Caco-2 (cell line): ENCODE measurements at regions not wholly inside any gene's neighbourhood (a gene's known extent, or its start where the extent isn't known, plus 50 kb on each side); places are given as distances from the start of the nearest gene placed in this dataset.

Experiments
- BruUV-seq: library from RNA; stranded (reverse); fragments of 400-500 nt; replicated peaks from 2 replicates; lab custom pipeline; 2021; lab: Mats Ljungman, UMichigan
- CTCF ChIA-PET: fragments of 300-600 bp; sonication (Branson Sonifier 250); formaldehyde crosslinking; loops from one replicate; lab custom pipeline; 2022; ENCODE audit warnings: antibody characterized with exemption; lab: Charles Lee
- POLR2A ChIA-PET: fragments of 300-600 bp; sonication (Branson Sonifier 250); formaldehyde crosslinking; loops from one replicate; lab custom pipeline; 2022; ENCODE audit warnings: antibody characterized with exemption; lab: Charles Lee
- DNase-seq, 2 experiments: peaks; one replicate each; pipeline versions ENCODE4 v3.0.0 to v3.0.0-alpha.2; 2020 to 2022
- H3K27me3 ChIP-seq: replicated peaks from 2 replicates; pipeline ENCODE4 v1.6.0; 2011; ENCODE audit warnings: low read length; ENCODE audit not compliant: control insufficient read depth, insufficient read depth
- H3K36me3 ChIP-seq: 2 replicates; pipeline ENCODE4 v1.5.1; 2011; ENCODE audit warnings: low read length; ENCODE audit not compliant: control insufficient read depth, insufficient read depth
- H3K4me1 ChIP-seq: fragments of 250-450 bp; sonication (Bioruptor Pico); 2 replicates; pipeline ENCODE4 v1.5.1; 2020; ENCODE audit warnings: mild to moderate bottlenecking
- H3K4me3 ChIP-seq: 2 replicates; pipeline ENCODE4 v1.5.1; 2011; ENCODE audit warnings: low read depth, mild to moderate bottlenecking, control low read depth, low read length
- H3K9me3 ChIP-seq: fragments of 250-450 bp; sonication (Bioruptor Pico); 2 replicates; pipeline ENCODE4 v1.5.1; 2020; ENCODE audit warnings: mild to moderate bottlenecking, moderate library complexity
- H3K27ac Mint-ChIP-seq: one replicate; pipeline ENCODE4 v1.8.0; 2022; ENCODE audit warnings: mixed read lengths; ENCODE audit not compliant: unreplicated experiment
- H3K27me3 Mint-ChIP-seq: one replicate; pipeline ENCODE4 v1.8.0; 2022; ENCODE audit warnings: mixed read lengths; ENCODE audit not compliant: insufficient read depth, unreplicated experiment
- H3K36me3 Mint-ChIP-seq: one replicate; pipeline ENCODE4 v1.8.0; 2022; ENCODE audit warnings: mild to moderate bottlenecking, mixed read lengths; ENCODE audit not compliant: insufficient read depth, unreplicated experiment
- H3K4me1 Mint-ChIP-seq: one replicate; pipeline ENCODE4 v1.8.0; 2022; ENCODE audit warnings: low read depth, mixed read lengths; ENCODE audit not compliant: unreplicated experiment
- H3K4me3 Mint-ChIP-seq: one replicate; pipeline ENCODE4 v1.8.0; 2022; ENCODE audit warnings: mild to moderate bottlenecking, moderate library complexity, mixed read lengths; ENCODE audit not compliant: unreplicated experiment
- H3K9me3 Mint-ChIP-seq: one replicate; pipeline ENCODE4 v1.8.0; 2022; ENCODE audit warnings: mixed read lengths; ENCODE audit not compliant: unreplicated experiment
- intact Hi-C: fragments of 100-400 bp; cut with micrococcal nuclease; formaldehyde crosslinking; loops from one replicate; pipeline ENCODE4 v1.10.0; 2022; ENCODE audit not compliant: unreplicated experiment
- TF ChIP-seq, protein P1 (sequence below), 2 experiments: fragments of 200-600 bp in 1 of 2; IDR thresholded peaks; 1 replicate in 1 of 2; 2 replicates in 1 of 2; pipeline versions ENCODE4 v1.5.1 to v1.8.0; 2011 to 2022; ENCODE audit warnings: antibody characterized with exemption in 1 of 2, control low read depth in 1 of 2, inconsistent platforms in 1 of 2, low read depth in 1 of 2, low read length in 1 of 2, mild to moderate bottlenecking in 1 of 2, moderate library complexity in 1 of 2; ENCODE audit not compliant: insufficient read depth in 1 of 2, severe bottlenecking in 1 of 2, unreplicated experiment in 1 of 2

- no peak for DNase-seq
- intact Hi-C loops: loop anchor here (2.0 kb wide), 1 partner anchor 67 kb away; no protein-coding TSS in a partner anchor
Measured at GRCh38 chr5:13627673-13628454, 316.6 kb downstream of the DNAH5 start.

GRCh38 chr5:13625616-13626198 is 318.8 kb downstream of the DNAH5 start:
- no TSS peak for BruUV-seq
- intact Hi-C loops: loop anchor here (2.0 kb wide), 1 partner anchor 69 kb away; no protein-coding TSS in a partner anchor
- no peaks in the 10 kb centered on the region for H3K36me3 ChIP-seq
- no peak overlapping the region for H3K4me3 Mint-ChIP-seq
- peaks cover 38% of the 10 kb centered on the region for H3K4me1 Mint-ChIP-seq
- H3K36me3 Mint-ChIP-seq: peaks cover 6% of the 10 kb centered on the region
- H3K9me3 Mint-ChIP-seq: peaks cover 12% of the 10 kb centered on the region
- TF ChIP-seq, protein P1, sequence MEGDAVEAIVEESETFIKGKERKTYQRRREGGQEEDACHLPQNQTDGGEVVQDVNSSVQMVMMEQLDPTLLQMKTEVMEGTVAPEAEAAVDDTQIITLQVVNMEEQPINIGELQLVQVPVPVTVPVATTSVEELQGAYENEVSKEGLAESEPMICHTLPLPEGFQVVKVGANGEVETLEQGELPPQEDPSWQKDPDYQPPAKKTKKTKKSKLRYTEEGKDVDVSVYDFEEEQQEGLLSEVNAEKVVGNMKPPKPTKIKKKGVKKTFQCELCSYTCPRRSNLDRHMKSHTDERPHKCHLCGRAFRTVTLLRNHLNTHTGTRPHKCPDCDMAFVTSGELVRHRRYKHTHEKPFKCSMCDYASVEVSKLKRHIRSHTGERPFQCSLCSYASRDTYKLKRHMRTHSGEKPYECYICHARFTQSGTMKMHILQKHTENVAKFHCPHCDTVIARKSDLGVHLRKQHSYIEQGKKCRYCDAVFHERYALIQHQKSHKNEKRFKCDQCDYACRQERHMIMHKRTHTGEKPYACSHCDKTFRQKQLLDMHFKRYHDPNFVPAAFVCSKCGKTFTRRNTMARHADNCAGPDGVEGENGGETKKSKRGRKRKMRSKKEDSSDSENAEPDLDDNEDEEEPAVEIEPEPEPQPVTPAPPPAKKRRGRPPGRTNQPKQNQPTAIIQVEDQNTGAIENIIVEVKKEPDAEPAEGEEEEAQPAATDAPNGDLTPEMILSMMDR (IDR thresholded peaks at IDR 0.05; ENCODE audit: insufficient read depth in 1 of 2, low read depth in 1 of 2, low read length in 1 of 2, severe bottlenecking in 1 of 2, unreplicated experiment in 1 of 2): no peak
- POLR2A ChIA-PET: no interaction called here
- H3K27me3 Mint-ChIP-seq: no peaks in the 10 kb centered on the region
- no peaks in the 10 kb centered on the region for H3K27me3 ChIP-seq
- CTCF ChIA-PET: no interaction called here
- peaks cover 45% of the 10 kb centered on the region for H3K4me1 ChIP-seq
- no peak overlapping the region for H3K4me3 ChIP-seq
- peak in 1 of 2 experiments; percentile 21 for DNase-seq
- H3K9me3 ChIP-seq: 0 out of 2 replicates have a peak, but pooled peaks cover 3% of the 10 kb centered on the region
- peak overlapping the region; percentile 53 for H3K27ac Mint-ChIP-seq

More at GRCh38 chr5:13627673-13628454, 316.6 kb downstream of the DNAH5 start:
- TF ChIP-seq, protein P1 (IDR thresholded peaks at IDR 0.05; ENCODE audit: insufficient read depth in 1 of 2, low read depth in 1 of 2, low read length in 1 of 2, severe bottlenecking in 1 of 2, unreplicated experiment in 1 of 2): no peak
- ChIA-PET CTCF (interaction anchor here (1.1 kb wide), 1 partner anchor 149 kb away, joined by 3 read pairs; no protein-coding TSS in a partner anchor), POLR2A (no interaction called here)
- Mint-ChIP-seq H3K4me3 (no peak overlapping the region), H3K9me3 (peaks cover 29% of the 10 kb centered on the region), H3K36me3 (peaks cover 13% of the 10 kb centered on the region), H3K27me3 (no peaks in the 10 kb centered on the region), H3K4me1 (peaks cover 45% of the 10 kb centered on the region), H3K27ac (no peak overlapping the region)
- no TSS peak for BruUV-seq
- Histone ChIP-seq H3K27me3 (no peaks in the 10 kb centered on the region), H3K4me3 (no peak overlapping the region), H3K9me3 (0 out of 2 replicates have a peak, but pooled peaks cover 12% of the 10 kb centered on the region), H3K4me1 (peaks cover 52% of the 10 kb centered on the region), H3K36me3 (no peaks in the 10 kb centered on the region)

DNA sequence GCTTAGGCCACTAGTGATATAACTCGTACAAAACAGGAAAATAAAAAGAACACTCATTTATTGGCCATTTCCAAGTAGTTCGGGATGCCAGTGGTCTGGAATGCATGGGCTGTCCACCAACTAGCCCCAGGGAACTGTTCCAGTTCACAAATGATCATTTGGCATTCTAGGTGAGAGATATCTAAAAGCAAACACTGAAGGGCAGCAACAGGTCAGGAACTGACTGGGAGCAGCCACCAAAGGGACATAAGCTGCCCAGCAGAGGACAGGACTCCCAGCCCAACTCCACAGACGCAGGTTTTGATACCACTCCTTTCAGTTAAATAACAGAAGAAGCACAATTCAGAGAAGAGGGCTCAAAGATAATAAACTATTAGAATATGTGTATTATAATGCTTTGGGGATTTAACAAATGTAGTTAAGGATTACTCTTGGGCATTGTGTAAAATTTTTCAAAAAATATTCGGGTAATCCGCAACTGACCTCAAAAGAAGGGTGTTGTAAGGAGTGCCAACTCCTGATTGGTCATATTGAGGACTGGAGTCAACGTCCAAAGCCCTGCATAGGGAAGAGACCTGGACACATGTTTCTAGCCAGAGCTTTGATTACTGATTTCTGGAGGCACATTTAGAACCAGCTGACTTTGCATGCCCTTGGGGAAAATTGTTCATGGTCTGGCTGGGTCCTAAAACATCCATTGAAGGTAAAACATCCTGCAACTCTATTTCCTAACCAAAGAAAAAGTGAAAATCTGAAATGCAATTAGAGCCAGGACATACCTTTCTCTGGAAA is 320.0 kb downstream of the DNAH5 start:
- Mint-ChIP-seq H3K9me3 (peaks cover 9% of the 10 kb centered on the region), H3K27ac (no peak overlapping the region), H3K36me3 (peaks cover 6% of the 10 kb centered on the region), H3K4me3 (peak overlapping the region; percentile 6), H3K4me1 (peaks cover 26% of the 10 kb centered on the region), H3K27me3 (no peaks in the 10 kb centered on the region)
- no TSS peak for BruUV-seq
- DNase-seq: peak; percentile 37 to 65
- CTCF ChIA-PET: interaction anchor here (1.1 kb wide), 1 partner anchor 333 kb away, joined by 3 read pairs; no protein-coding TSS in a partner anchor
- Histone ChIP-seq H3K36me3 (no peaks in the 10 kb centered on the region), H3K27me3 (no peaks in the 10 kb centered on the region), H3K9me3 (no peaks in the 10 kb centered on the region), H3K4me1 (peaks cover 39% of the 10 kb centered on the region), H3K4me3 (no peak overlapping the region)
- POLR2A ChIA-PET: no interaction called here
- TF ChIP-seq, protein P1 (IDR thresholded peaks at IDR 0.05; ENCODE audit: insufficient read depth in 1 of 2, low read depth in 1 of 2, low read length in 1 of 2, severe bottlenecking in 1 of 2, unreplicated experiment in 1 of 2): no peak
- intact Hi-C loops: no loop called here
